Spinal cord (tissue), 9 donors: ENCODE measurements at regions not wholly inside any gene's neighbourhood (a gene's known extent, or its start where the extent isn't known, plus 50 kb on each side); places are given as distances from the start of the nearest gene placed in this dataset.

Source experiments
- DNase-seq, 6 donors: peaks; one replicate each; pipeline versions ENCODE4 v3.0.0 to v3.0.0-alpha.2; 2013 to 2015; ENCODE audit warnings: low spot score in 6 of 6, low read depth in 4 of 6
- H3K27ac ChIP-seq: one replicate; pipeline ENCODE4 v1.5.1; 2013; ENCODE audit warnings: low read depth, low read length, control low read depth
- H3K27me3 ChIP-seq: one replicate; pipeline ENCODE4 v1.6.1; 2013; ENCODE audit warnings: low read length; ENCODE audit not compliant: control insufficient read depth, insufficient read depth
- H3K36me3 ChIP-seq: one replicate; pipeline ENCODE4 v1.6.1; 2013; ENCODE audit warnings: low read length; ENCODE audit not compliant: control insufficient read depth, insufficient read depth
- H3K4me1 ChIP-seq: one replicate; pipeline ENCODE4 v1.6.1; 2013; ENCODE audit warnings: low read length; ENCODE audit not compliant: control insufficient read depth, insufficient read depth
- H3K4me3 ChIP-seq: one replicate; pipeline ENCODE4 v1.5.1; 2013; ENCODE audit warnings: low read depth, low read length, control low read depth
- H3K9me3 ChIP-seq: one replicate; pipeline ENCODE4 v1.6.1; 2013; ENCODE audit warnings: low read length; ENCODE audit not compliant: control insufficient read depth, insufficient read depth
- WGBS: methylation state at CpG from one replicate; pipeline ENCODE4 v1.1.5; 2013; ENCODE audit warnings: missing lambda C conversion rate; ENCODE audit not compliant: insufficient coverage; 5-methylcytosine and 5-hydroxymethylcytosine counted together
- donor health status: healthy.

- H3K36me3 ChIP-seq = no peaks in the 10 kb centered on the region
- no peak overlapping the region for H3K27ac ChIP-seq
- H3K4me1 ChIP-seq = no peaks in the 10 kb centered on the region
- peak in 2 of 6 donors; percentile 74 to 78 for DNase-seq
- no peaks in the 10 kb centered on the region for H3K27me3 ChIP-seq
- H3K4me3 ChIP-seq = no peak overlapping the region
- WGBS = 84% methylated on average over 11 of the region's 16 CpGs
- H3K9me3 ChIP-seq = no peaks in the 10 kb centered on the region
These were observed 1073.1 kb upstream of the FANCL start for GRCh38 chr2:59314031-59314766.

DNA sequence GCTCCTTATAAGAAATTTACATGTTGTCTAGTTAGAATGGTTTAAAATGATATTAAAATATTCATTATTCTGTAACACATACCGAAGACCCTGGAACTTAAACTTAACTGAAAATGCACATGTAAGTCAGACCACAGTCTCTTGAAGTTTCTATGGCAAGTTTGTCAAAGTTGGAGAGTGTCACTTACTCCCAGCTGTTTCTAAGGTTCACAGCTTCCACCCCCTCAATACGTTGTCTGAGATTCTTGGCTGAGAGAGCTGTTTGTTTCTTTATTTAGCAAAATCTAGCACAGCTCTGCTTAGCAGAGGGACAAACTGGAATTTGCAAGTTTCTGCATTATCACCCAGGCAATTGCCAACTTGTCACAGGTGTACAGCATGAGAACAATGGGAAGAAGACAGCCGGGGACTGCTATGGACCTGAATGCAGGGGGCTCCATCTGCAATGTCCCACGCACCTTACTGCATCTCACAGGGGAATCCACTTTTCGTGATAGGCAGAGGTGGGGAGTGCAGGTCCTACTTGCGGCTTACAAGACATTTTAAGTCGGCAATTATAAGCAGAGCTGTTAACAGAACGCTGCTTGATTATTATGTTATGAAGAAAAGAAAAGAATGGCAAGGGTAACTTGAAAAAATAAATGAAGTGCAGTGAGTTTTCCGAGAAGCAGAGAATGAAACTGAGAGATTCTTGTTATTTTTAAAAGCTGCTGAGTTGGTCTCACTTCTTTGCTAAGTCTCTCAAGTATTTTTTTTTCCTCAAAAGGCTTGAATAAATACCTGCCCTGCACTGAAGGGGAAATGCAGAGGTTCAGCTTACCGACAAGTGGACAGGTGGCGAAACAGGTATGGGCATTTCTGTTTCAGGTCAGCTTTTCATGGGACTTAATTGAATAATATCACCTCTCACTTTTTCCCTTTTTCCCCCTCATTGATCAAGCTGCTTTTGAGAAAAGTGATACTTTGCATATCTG is 1072.1 kb upstream of the FANCL start:
- no peaks in the 10 kb centered on the region for H3K36me3 ChIP-seq
- H3K27me3 ChIP-seq = no peaks in the 10 kb centered on the region
- H3K4me3 ChIP-seq = no peak overlapping the region
- H3K4me1 ChIP-seq = no peaks in the 10 kb centered on the region
- no peaks in the 10 kb centered on the region for H3K9me3 ChIP-seq
- WGBS = 68% methylated on average over 4 of the region's 11 CpGs
- H3K27ac ChIP-seq = no peak overlapping the region
- peak in 1 of 6 donors; percentile 15 for DNase-seq

DNA sequence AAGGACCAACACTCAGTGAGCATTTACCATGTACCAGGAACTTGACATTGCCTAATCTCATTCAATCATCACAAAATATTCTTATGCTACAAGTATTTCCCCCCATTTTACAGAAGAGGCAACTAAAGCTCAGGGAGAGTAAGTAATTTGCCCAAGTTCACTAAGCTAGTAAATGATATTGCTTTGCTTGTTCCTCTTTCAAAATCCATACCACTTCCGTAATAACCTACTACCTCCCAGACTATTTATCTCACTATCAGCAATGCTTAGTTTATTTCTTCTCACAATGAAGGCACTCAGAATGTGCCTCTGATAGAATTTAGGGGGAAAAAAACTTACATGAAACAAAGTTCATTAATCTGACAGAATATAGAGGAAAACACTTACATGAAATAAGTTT is 1070.9 kb upstream of the FANCL start:
- no peak for DNase-seq
- Histone ChIP-seq H3K27ac (no peak overlapping the region), H3K36me3 (no peaks in the 10 kb centered on the region), H3K4me1 (no peaks in the 10 kb centered on the region), H3K9me3 (no peaks in the 10 kb centered on the region), H3K27me3 (no peaks in the 10 kb centered on the region), H3K4me3 (no peak overlapping the region)
- no CpG with 5 or more reads among the region's 1 CpG for WGBS

DNA sequence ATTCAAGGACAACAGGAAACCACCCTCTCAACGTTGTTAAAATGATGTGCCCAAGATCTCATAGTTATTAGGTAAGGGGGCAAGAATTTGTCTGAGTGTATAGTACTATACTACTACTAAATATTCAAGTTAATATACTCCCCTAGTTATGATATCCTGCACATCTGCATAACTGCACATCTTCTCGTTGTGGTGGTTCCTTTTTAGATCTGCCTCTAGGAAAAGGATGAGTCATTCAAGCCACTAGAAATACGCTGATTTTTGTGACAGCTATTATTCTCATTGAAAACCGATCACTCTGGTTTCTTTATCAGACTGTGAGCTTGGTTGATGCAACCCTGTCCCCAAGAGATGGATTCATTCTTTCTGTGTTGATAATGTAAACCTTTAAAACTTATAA is 1067.0 kb upstream of the FANCL start:
- 100% methylated on average over 2 of the region's 4 CpGs for WGBS
- Histone ChIP-seq H3K36me3 (no peaks in the 10 kb centered on the region), H3K4me1 (no peaks in the 10 kb centered on the region), H3K27ac (no peak overlapping the region), H3K27me3 (no peaks in the 10 kb centered on the region), H3K4me3 (no peak overlapping the region), H3K9me3 (no peaks in the 10 kb centered on the region)
- DNase-seq = no peak

DNA sequence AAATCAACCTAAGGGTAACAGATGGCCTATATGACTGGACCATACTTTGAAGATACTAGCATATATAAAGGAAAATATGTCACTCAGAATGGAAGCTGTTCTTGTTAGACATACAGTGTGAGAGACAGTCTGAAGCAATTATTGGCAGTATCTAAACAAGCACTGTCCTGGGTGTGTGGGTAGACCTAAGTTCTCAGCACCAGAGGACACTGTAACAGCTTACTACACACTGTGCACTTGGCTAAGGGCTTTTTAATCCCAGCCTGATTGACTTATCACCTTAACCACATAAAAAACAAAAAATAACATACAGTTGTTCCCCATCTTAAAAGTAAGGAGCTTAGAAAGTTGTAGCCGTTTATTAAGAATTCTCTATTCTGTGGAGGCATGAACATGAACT is 1066.1 kb upstream of the FANCL start:
- no CpG with 5 or more reads among the region's 1 CpG for WGBS
- DNase-seq = no peak
- no peak overlapping the region for H3K27ac ChIP-seq
- H3K27me3 ChIP-seq = no peaks in the 10 kb centered on the region
- no peak overlapping the region for H3K4me3 ChIP-seq
- H3K4me1 ChIP-seq = no peaks in the 10 kb centered on the region
- H3K36me3 ChIP-seq = no peaks in the 10 kb centered on the region
- H3K9me3 ChIP-seq = no peaks in the 10 kb centered on the region

DNA sequence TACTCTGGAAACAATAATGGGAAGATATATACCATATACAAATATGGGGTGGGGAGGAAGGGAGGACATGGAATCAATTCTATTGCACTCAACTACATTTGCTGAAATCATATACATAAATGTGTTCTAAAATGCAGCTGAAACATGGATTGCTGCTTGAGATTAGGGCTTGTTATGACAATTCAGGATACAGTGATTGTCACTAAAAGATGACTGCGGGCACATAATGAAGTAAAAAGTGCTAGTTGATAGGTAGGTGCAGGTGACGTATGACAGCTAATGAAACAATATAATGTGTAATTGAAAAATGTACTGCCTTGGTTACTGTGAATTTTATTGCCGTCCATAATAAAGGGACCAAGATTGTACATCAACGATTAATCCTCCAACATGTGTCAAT is 1062.1 kb upstream of the FANCL start:
- WGBS = 82% methylated on average over 1 of the region's 4 CpGs
- Histone ChIP-seq H3K4me3 (no peak overlapping the region), H3K4me1 (no peaks in the 10 kb centered on the region)

DNA sequence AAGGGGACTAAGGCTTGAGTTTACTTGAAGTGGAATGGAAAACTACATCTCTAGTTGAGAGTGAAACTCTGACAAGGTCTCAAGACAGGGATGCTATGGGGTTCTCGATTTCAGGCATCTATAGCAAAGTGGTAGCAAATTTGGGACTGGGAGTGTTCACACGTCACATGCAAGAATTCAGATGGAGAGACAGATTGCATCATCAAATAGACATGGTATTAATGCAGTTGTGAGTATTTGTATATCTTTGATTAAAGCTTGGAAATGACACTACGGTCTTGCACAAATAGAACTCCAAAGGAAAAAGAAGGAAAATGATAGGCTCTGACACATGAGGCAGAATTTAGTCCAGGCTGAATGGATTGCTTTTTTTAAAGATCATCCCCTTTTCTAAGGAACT is 1061.6 kb upstream of the FANCL start:
- Histone ChIP-seq H3K36me3 (no peaks in the 10 kb centered on the region), H3K4me3 (no peak overlapping the region), H3K4me1 (no peaks in the 10 kb centered on the region), H3K9me3 (no peaks in the 10 kb centered on the region), H3K27ac (no peak overlapping the region), H3K27me3 (no peaks in the 10 kb centered on the region)
- no peak for DNase-seq
- WGBS = 100% methylated on average over 3 of the region's 3 CpGs

More for the DNA sequence above, 1062.1 kb upstream of the FANCL start:
- no peaks in the 10 kb centered on the region for H3K36me3 ChIP-seq
- H3K9me3 ChIP-seq = no peaks in the 10 kb centered on the region
- DNase-seq = no peak
- no peak overlapping the region for H3K27ac ChIP-seq
- H3K27me3 ChIP-seq = no peaks in the 10 kb centered on the region

GRCh38 chr2:59301466-59302402 is 1060.6 kb upstream of the FANCL start:
- peak; percentile 19 to 88 (median 48) for DNase-seq

DNA sequence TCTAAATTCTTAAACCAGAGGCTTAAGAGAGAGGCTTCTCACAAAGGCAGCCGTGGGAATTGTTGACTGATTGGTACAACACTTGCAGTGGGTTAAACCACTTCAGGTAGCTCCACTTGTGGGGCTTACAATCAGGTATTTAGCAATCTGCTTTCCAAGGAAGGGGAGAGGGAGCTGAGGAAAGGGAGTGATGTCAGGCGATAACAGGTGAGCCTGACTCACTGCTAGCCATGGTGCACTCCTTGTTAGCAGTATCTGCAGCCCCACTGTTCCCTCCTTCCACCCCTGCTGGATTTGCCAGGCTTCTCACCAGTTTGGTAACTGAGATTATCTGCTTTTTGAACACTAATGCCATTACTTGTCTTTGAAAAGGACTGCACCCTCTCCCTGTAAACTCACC is 1056.7 kb upstream of the FANCL start:
- H3K27me3 ChIP-seq = no peaks in the 10 kb centered on the region
- no peak overlapping the region for H3K4me3 ChIP-seq
- WGBS = 100% methylated on average over 1 of the region's 2 CpGs
- no peak overlapping the region for H3K27ac ChIP-seq
- no peaks in the 10 kb centered on the region for H3K4me1 ChIP-seq
- H3K36me3 ChIP-seq = no peaks in the 10 kb centered on the region
- no peak for DNase-seq
- H3K9me3 ChIP-seq = no peaks in the 10 kb centered on the region

More at GRCh38 chr2:59301466-59302402, 1060.6 kb upstream of the FANCL start:
- WGBS = 32% methylated on average over 9 of the region's 14 CpGs
- no peaks in the 10 kb centered on the region for H3K4me1 ChIP-seq
- no peaks in the 10 kb centered on the region for H3K9me3 ChIP-seq
- H3K4me3 ChIP-seq = no peak overlapping the region
- H3K36me3 ChIP-seq = no peaks in the 10 kb centered on the region
- H3K27me3 ChIP-seq = no peaks in the 10 kb centered on the region
- no peak overlapping the region for H3K27ac ChIP-seq
